ENCODE measurements at regions not wholly inside any gene's neighbourhood (a gene's known extent, or its start where the extent isn't known, plus 50 kb on each side); places are given as distances from the start of the nearest gene placed in this dataset.

DNA sequence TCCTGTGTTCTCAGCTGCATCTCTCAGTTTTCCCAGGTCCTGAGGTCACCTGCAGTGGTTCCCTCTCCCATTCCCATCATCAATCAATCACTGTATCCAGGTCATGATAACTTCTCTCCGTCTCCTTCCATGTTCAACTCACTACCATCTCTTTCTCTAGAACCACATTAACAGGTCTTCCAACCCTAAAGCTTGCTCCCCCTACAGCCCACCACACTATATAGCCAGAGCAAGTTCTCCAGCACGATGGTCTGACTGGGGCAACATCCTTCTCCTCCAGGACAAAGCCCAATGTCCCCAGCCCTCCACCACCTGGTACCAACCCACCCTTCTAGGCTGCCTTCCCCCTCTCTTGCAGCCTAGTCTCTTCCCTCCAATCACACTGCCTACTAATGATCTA lies 241.6 kb downstream of the CDK5RAP2 start:
- TF ChIP-seq POLR2A (IDR thresholded peaks at IDR 0.05) (no peak), CTCF (IDR thresholded peaks at IDR 0.05) (no peak)
- no peak for DNase-seq (ENCODE audit: low spot score in 2 of 2)
- intact Hi-C loops (cut with DNase I; ENCODE audit: low total_unique reads) = no loop called here
- H3K4me3 ChIP-seq (ENCODE audit: low read depth, poor library complexity, severe bottlenecking) = no peak overlapping the region
- WGBS, 2 donors = 82 to 85% methylated on average over 2 of the region's 2 CpGs

DNA sequence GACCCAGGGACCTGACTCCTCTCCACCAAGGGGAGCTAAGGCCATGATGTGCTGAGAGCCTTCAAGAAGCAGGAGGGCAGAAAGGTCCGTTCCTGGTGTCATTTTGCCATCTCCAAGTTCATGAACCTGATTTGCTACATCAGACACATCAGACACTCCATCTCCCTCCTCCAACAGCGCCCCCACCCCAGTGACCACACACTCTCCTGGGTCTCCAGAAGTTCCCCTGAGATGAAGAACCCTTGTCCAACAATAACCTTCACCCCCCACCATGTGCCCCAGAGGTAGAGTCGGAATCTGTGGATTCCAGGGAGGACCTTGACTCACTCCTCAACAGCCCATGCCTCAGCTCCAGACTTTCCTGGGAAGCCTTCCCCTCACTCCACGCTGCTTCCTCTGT lies 242.8 kb downstream of the CDK5RAP2 start:
- H3K4me3 ChIP-seq (ENCODE audit: low read depth, poor library complexity, severe bottlenecking) = no peak overlapping the region
- TF ChIP-seq CTCF (IDR thresholded peaks at IDR 0.05) = no peak
- TF ChIP-seq POLR2A (IDR thresholded peaks at IDR 0.05) = no peak
- 76 to 81% methylated on average over 4 of the region's 4 CpGs for WGBS, 2 donors
- no peak for DNase-seq (ENCODE audit: low spot score in 2 of 2)
- intact Hi-C loops (cut with DNase I; ENCODE audit: low total_unique reads) = no loop called here

DNA sequence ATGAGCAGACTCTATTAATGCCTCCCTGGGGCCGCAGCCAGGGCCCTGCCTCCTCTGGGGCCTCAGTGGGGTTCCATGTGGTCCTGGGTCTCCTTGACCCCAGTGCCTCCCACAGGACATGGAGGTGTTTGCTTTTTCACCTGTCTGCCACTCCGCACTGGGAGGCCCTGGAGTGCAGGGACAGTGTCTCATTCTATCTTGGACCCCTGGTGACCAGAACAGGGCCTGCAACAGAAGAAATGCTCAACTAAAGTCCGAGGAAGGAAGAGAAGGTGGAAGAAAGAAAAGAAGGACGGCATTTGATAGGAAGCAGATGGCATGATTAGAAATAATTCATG lies 243.2 kb downstream of the CDK5RAP2 start:
- WGBS, 2 donors = 71 to 78% methylated on average over 4 of the region's 4 CpGs
- no peak for DNase-seq (ENCODE audit: low spot score in 2 of 2)
- intact Hi-C loops (cut with DNase I; ENCODE audit: low total_unique reads) = no loop called here
- no peak overlapping the region for H3K4me3 ChIP-seq (ENCODE audit: low read depth, poor library complexity, severe bottlenecking)
- TF ChIP-seq CTCF (IDR thresholded peaks at IDR 0.05) = no peak
- TF ChIP-seq POLR2A (IDR thresholded peaks at IDR 0.05) = no peak

GRCh38 chr9:120336021-120336752 lies 243.8 kb downstream of the CDK5RAP2 start:
- no peak for TF ChIP-seq CTCF (IDR thresholded peaks at IDR 0.05)
- WGBS, 2 donors = 70% methylated on average over 6 of the region's 6 CpGs
- H3K4me3 ChIP-seq (ENCODE audit: low read depth, poor library complexity, severe bottlenecking) = no peak overlapping the region
- intact Hi-C loops (cut with DNase I; ENCODE audit: low total_unique reads) = no loop called here
- no peak for DNase-seq (ENCODE audit: low spot score in 2 of 2)

- no peak overlapping the region for H3K4me3 ChIP-seq (ENCODE audit: low read depth, poor library complexity, severe bottlenecking)
- intact Hi-C loops (cut with DNase I; ENCODE audit: low total_unique reads) = no loop called here
- TF ChIP-seq POLR2A (IDR thresholded peaks at IDR 0.05) (no peak), CTCF (IDR thresholded peaks at IDR 0.05) (no peak)
- no peak for DNase-seq (ENCODE audit: low spot score in 2 of 2)
- 85 to 90% methylated on average over 3 of the region's 3 CpGs for WGBS, 2 donors
Measured at GRCh38 chr9:120331913-120332312, 248.1 kb downstream of the CDK5RAP2 start.

DNA sequence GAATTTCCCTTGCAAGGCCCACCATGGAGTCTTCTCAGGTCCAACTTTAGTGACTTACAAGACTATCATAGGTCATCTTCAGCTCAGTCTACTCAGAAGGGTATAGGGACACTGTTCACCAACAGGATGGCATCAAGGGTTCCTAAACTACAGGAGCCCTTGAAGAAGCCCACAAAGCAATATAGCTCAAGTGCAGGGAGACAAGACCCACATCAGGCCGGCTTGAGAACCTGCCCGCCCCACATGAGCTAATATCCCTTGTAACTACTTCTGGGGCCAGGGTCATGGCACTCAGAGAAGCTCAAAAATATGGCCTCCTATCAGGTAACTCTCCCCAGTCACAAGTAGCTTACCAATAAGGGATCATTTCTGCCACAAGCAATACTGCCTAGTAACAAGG lies 249.9 kb downstream of the CDK5RAP2 start:
- intact Hi-C loops (cut with DNase I; ENCODE audit: low total_unique reads) = no loop called here
- no peak for DNase-seq (ENCODE audit: low spot score in 2 of 2)
- H3K4me3 ChIP-seq (ENCODE audit: low read depth, poor library complexity, severe bottlenecking) = no peak overlapping the region
- WGBS, 2 donors = 90 to 96% methylated on average over 2 of the region's 2 CpGs
- no peak for TF ChIP-seq CTCF (IDR thresholded peaks at IDR 0.05)

Data from lower leg skin (tissue), 4 donors.